ENCODE measurements at regions not wholly inside any gene's neighbourhood (a gene's known extent, or its start where the extent isn't known, plus 50 kb on each side); places are given as distances from the start of the nearest gene placed in this dataset.

- TF ChIP-seq CTCF (IDR thresholded peaks at IDR 0.05) (no peak), POLR2A (IDR thresholded peaks at IDR 0.05) (no peak), POLR2AphosphoS5 (IDR thresholded peaks at IDR 0.05) (no peak), EP300 (IDR thresholded peaks at IDR 0.05) (no peak)
Measured at GRCh38 chr13:107968470-107968869, 246.9 kb downstream of the LIG4 start.
